ENCODE measurements at regions not wholly inside any gene's neighbourhood (a gene's known extent, or its start where the extent isn't known, plus 50 kb on each side); places are given as distances from the start of the nearest gene placed in this dataset.

DNA sequence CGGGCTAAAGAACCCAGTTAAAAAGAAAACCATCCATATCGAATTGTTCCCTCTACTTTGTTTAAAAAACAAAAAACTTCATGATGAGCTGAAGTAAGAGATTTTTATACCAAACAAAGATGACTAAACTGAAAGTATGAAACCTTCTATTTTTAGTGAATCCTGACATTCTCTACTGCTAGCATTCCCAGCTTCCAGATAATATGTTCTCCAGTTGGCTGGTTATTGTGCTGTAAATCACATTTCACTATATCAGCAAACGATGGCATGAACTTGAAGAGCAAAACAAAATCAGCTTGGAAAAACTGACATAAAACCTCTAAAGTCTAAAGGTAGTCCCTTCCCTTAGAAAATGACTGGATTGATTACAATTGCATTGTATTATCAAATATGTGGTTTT lies 68.1 kb upstream of the APP start:
- TF ChIP-seq, protein P1, sequence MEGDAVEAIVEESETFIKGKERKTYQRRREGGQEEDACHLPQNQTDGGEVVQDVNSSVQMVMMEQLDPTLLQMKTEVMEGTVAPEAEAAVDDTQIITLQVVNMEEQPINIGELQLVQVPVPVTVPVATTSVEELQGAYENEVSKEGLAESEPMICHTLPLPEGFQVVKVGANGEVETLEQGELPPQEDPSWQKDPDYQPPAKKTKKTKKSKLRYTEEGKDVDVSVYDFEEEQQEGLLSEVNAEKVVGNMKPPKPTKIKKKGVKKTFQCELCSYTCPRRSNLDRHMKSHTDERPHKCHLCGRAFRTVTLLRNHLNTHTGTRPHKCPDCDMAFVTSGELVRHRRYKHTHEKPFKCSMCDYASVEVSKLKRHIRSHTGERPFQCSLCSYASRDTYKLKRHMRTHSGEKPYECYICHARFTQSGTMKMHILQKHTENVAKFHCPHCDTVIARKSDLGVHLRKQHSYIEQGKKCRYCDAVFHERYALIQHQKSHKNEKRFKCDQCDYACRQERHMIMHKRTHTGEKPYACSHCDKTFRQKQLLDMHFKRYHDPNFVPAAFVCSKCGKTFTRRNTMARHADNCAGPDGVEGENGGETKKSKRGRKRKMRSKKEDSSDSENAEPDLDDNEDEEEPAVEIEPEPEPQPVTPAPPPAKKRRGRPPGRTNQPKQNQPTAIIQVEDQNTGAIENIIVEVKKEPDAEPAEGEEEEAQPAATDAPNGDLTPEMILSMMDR (IDR thresholded peaks at IDR 0.05 in 4 of 5, conservative IDR thresholded peaks at IDR 0.05 in 1 of 5) = no peak
- TF ChIP-seq POLR2A (IDR thresholded peaks at IDR 0.05) = no peak
